WERI-Rb-1 (cell line): ENCODE measurements at regions not wholly inside any gene's neighbourhood (a gene's known extent, or its start where the extent isn't known, plus 50 kb on each side); places are given as distances from the start of the nearest gene placed in this dataset.

ENCODE experiments used
- DNase-seq: peaks from one replicate; pipeline ENCODE4 v3.0.0-alpha.2; 2020
- H3K27ac ChIP-seq: fragments of 250-450 bp; sonication (Bioruptor Pico); 2 replicates; pipeline ENCODE4 v1.5.1; 2020; ENCODE audit warnings: mild to moderate bottlenecking, moderate library complexity
- H3K27me3 ChIP-seq: fragments of 250-450 bp; sonication (Bioruptor Pico); 2 replicates; pipeline ENCODE4 v1.5.1; 2021; ENCODE audit warnings: mild to moderate bottlenecking, low read depth, moderate library complexity; ENCODE audit not compliant: insufficient read depth, severe bottlenecking
- H3K36me3 ChIP-seq: fragments of 250-450 bp; sonication (Bioruptor Pico); 2 replicates; pipeline ENCODE4 v1.5.1; 2020; ENCODE audit warnings: mild to moderate bottlenecking, moderate library complexity
- H3K4me3 ChIP-seq: 2 replicates; pipeline ENCODE4 v1.5.1; 2011; ENCODE audit warnings: low read depth, mild to moderate bottlenecking, control low read depth, low read length
- H3K9me3 ChIP-seq: fragments of 250-450 bp; sonication (Bioruptor Pico); 2 replicates; pipeline ENCODE4 v1.5.1; 2021; ENCODE audit warnings: mild to moderate bottlenecking, moderate library complexity; ENCODE audit not compliant: severe bottlenecking
- CTCF ChIP-seq: IDR thresholded peaks from 2 replicates; pipeline ENCODE4 v1.5.1; 2011; ENCODE audit warnings: low read depth, mild to moderate bottlenecking, control low read depth, inconsistent platforms, low read length

GRCh38 chr10:131726076-131726880, 174.5 kb upstream of the PPP2R2D start:
- no peak overlapping the region for H3K4me3 ChIP-seq
- H3K27ac ChIP-seq, result no peak overlapping the region
- DNase-seq, result no peak
- H3K36me3 ChIP-seq, result no peaks in the 10 kb centered on the region
- no peaks in the 10 kb centered on the region for H3K9me3 ChIP-seq
- no peak for TF ChIP-seq CTCF
- no peaks in the 10 kb centered on the region for H3K27me3 ChIP-seq

GRCh38 chr10:131726967-131727366, 173.8 kb upstream of the PPP2R2D start:
- H3K27ac ChIP-seq, result no peak overlapping the region
- peak; percentile 12; the same call in 1 of the 2 replicates for TF ChIP-seq CTCF
- no peaks in the 10 kb centered on the region for H3K27me3 ChIP-seq
- no peaks in the 10 kb centered on the region for H3K9me3 ChIP-seq
- H3K36me3 ChIP-seq, result no peaks in the 10 kb centered on the region
- no peak for DNase-seq
- no peak overlapping the region for H3K4me3 ChIP-seq

GRCh38 chr10:131727560-131727959, 173.2 kb upstream of the PPP2R2D start:
- H3K9me3 ChIP-seq, result no peaks in the 10 kb centered on the region
- H3K36me3 ChIP-seq, result no peaks in the 10 kb centered on the region
- TF ChIP-seq CTCF, result no peak
- no peak overlapping the region for H3K27ac ChIP-seq
- H3K4me3 ChIP-seq, result no peak overlapping the region
- DNase-seq, result no peak
- H3K27me3 ChIP-seq, result no peaks in the 10 kb centered on the region

GRCh38 chr10:131728286-131729228, 172.3 kb upstream of the PPP2R2D start:
- Histone ChIP-seq H3K27ac (no peak overlapping the region), H3K9me3 (no peaks in the 10 kb centered on the region), H3K4me3 (no peak overlapping the region), H3K27me3 (no peaks in the 10 kb centered on the region), H3K36me3 (no peaks in the 10 kb centered on the region)
- DNase-seq, result no peak
- no peak for TF ChIP-seq CTCF

GRCh38 chr10:131729361-131729760, 171.4 kb upstream of the PPP2R2D start:
- no peak for DNase-seq
- H3K36me3 ChIP-seq, result no peaks in the 10 kb centered on the region
- no peaks in the 10 kb centered on the region for H3K27me3 ChIP-seq

More at GRCh38 chr10:131729361-131729760, 171.4 kb upstream of the PPP2R2D start:
- TF ChIP-seq CTCF, result no peak
- Histone ChIP-seq H3K27ac (no peak overlapping the region), H3K4me3 (no peak overlapping the region), H3K9me3 (no peaks in the 10 kb centered on the region)
